GM23338 (cell line): ENCODE measurements at regions not wholly inside any gene's neighbourhood (a gene's known extent, or its start where the extent isn't known, plus 50 kb on each side); places are given as distances from the start of the nearest gene placed in this dataset.

Experiments
- ATAC-seq: fragments of 200-7000 bp; cut with Tn5 transposase; 3 replicates; pipeline ENCODE4 v1.9.1; 2020
- DNase-seq: peaks from one replicate; pipeline ENCODE4 v3.0.0-alpha.2; 2015; ENCODE audit warnings: low spot score
- H2AFZ ChIP-seq: fragments of 200-600 bp; sonication (generic); 2 replicates; pipeline ENCODE4 v1.8.0; 2016; ENCODE audit warnings: antibody characterized with exemption, mild to moderate bottlenecking, moderate library complexity
- H3F3A ChIP-seq: fragments of 200-600 bp; sonication (generic); replicated peaks from 2 replicates; pipeline ENCODE4 v1.8.0; 2017; ENCODE audit warnings: antibody characterized with exemption, mixed run types, low read depth
- H3K27ac ChIP-seq: fragments of 200-600 bp; sonication (generic); 2 replicates; pipeline ENCODE4 v1.6.1; 2016; ENCODE audit warnings: low read depth
- H3K27me3 ChIP-seq: fragments of 200-600 bp; sonication (generic); 2 replicates; pipeline ENCODE4 v1.8.0; 2016; ENCODE audit warnings: mild to moderate bottlenecking, mixed run types, moderate library complexity; ENCODE audit not compliant: insufficient read depth
- H3K36me3 ChIP-seq: fragments of 200-600 bp; sonication (generic); 2 replicates; pipeline ENCODE4 v1.8.0; 2016; ENCODE audit warnings: mild to moderate bottlenecking; ENCODE audit not compliant: insufficient read depth
- H3K4me1 ChIP-seq: fragments of 200-600 bp; sonication (generic); 2 replicates; pipeline ENCODE4 v1.8.0; 2016; ENCODE audit warnings: mild to moderate bottlenecking, moderate library complexity; ENCODE audit not compliant: insufficient read depth
- H3K4me2 ChIP-seq: fragments of 200-600 bp; sonication (generic); 2 replicates; pipeline ENCODE4 v1.7.1; 2017; ENCODE audit warnings: mixed run types
- H3K4me3 ChIP-seq: fragments of 200-600 bp; sonication (generic); 2 replicates; pipeline ENCODE4 v1.6.1; 2016; ENCODE audit warnings: mixed run types
- H3K79me2 ChIP-seq: fragments of 200-600 bp; sonication (generic); replicated peaks from 2 replicates; pipeline ENCODE4 v1.8.0; 2017; ENCODE audit warnings: mild to moderate bottlenecking; ENCODE audit not compliant: insufficient read depth
- H3K9me2 ChIP-seq: fragments of 200-600 bp; sonication (generic); 2 replicates; pipeline ENCODE4 v1.8.0; 2017; ENCODE audit not compliant: insufficient read depth
- H4K20me1 ChIP-seq: fragments of 200-600 bp; sonication (generic); replicated peaks from 2 replicates; pipeline ENCODE4 v1.8.0; 2017; ENCODE audit warnings: mild to moderate bottlenecking; ENCODE audit not compliant: insufficient read depth
- H3K27ac Mint-ChIP-seq: 2 replicates; pipeline ENCODE4 v1.8.0; 2020; ENCODE audit warnings: inconsistent platforms, mild to moderate bottlenecking, moderate library complexity, mixed read lengths
- H3K27me3 Mint-ChIP-seq: 3 replicates; pipeline ENCODE4 v1.8.0; 2022; ENCODE audit warnings: low read depth, mild to moderate bottlenecking, moderate library complexity, mixed read lengths, inconsistent platforms; ENCODE audit not compliant: insufficient read depth, poor library complexity
- H3K36me3 Mint-ChIP-seq: 3 replicates; pipeline ENCODE4 v1.8.0; 2021; ENCODE audit warnings: low read depth, mild to moderate bottlenecking, inconsistent platforms, moderate library complexity, mixed read lengths
- H3K4me1 Mint-ChIP-seq: 3 replicates; pipeline ENCODE4 v1.8.0; 2020; ENCODE audit warnings: mild to moderate bottlenecking, inconsistent platforms, mixed read lengths
- H3K4me3 Mint-ChIP-seq: 3 replicates; pipeline ENCODE4 v1.8.0; 2021; ENCODE audit warnings: moderate library complexity, mild to moderate bottlenecking, inconsistent platforms, mixed read lengths
- H3K9me3 Mint-ChIP-seq: 3 replicates; pipeline ENCODE4 v1.8.0; 2020; ENCODE audit warnings: moderate library complexity, mild to moderate bottlenecking, inconsistent platforms, mixed read lengths
- CREB1 ChIP-seq: fragments of 250-450 bp; sonication (Bioruptor Pico); IDR thresholded peaks from 2 replicates; pipeline ENCODE4 v1.5.0; 2020; ENCODE audit warnings: low read depth, mild to moderate bottlenecking, moderate library complexity
- CTCF ChIP-seq, 2 experiments: fragments of 200-600 bp in 1 of 2; sonication (generic) in 1 of 2; conservative IDR thresholded peaks; 2 replicates each; pipeline versions ENCODE4 v1.5.1 to v1.6.1; 2016 to 2017; ENCODE audit warnings: antibody characterized with exemption in 2 of 2, low read depth in 2 of 2, mild to moderate bottlenecking in 2 of 2, moderate library complexity in 1 of 2
- ETS1 ChIP-seq: IDR thresholded peaks from 2 replicates; pipeline ENCODE4 v1.6.1; 2016; ENCODE audit warnings: antibody characterized with exemption
- EZH2 ChIP-seq: fragments of 200-600 bp; sonication (generic); IDR thresholded peaks from one replicate; pipeline ENCODE4 v1.8.0; 2017; ENCODE audit warnings: antibody characterized with exemption, mild to moderate bottlenecking, low read depth; ENCODE audit not compliant: unreplicated experiment
- JUNB ChIP-seq: IDR thresholded peaks from one replicate; pipeline ENCODE4 v1.6.1; 2016; ENCODE audit warnings: antibody characterized with exemption; ENCODE audit not compliant: unreplicated experiment
- POLR2AphosphoS5 ChIP-seq: IDR thresholded peaks from 2 replicates; pipeline ENCODE4 v1.6.1; 2016; ENCODE audit warnings: antibody characterized with exemption, low read depth
- REST ChIP-seq: IDR thresholded peaks from one replicate; pipeline ENCODE4 v1.6.1; 2018; ENCODE audit warnings: antibody characterized with exemption; ENCODE audit not compliant: unreplicated experiment
- STAT1 ChIP-seq: IDR thresholded peaks from one replicate; pipeline ENCODE4 v1.6.1; 2016; ENCODE audit warnings: antibody characterized with exemption; ENCODE audit not compliant: unreplicated experiment
- ZNF462 ChIP-seq: fragments of 250-450 bp; sonication (Bioruptor Pico); IDR thresholded peaks from 2 replicates; pipeline ENCODE4 v1.5.0; 2020; ENCODE audit warnings: mild to moderate bottlenecking, moderate library complexity

- peaks cover 10% of the 10 kb centered on the region for H3K27me3 Mint-ChIP-seq
- no peaks in the 10 kb centered on the region for H3K79me2 ChIP-seq
- H3K36me3 ChIP-seq, result no peaks in the 10 kb centered on the region
- DNase-seq (no peak), ATAC-seq (no peak)
- no peak overlapping the region for H3K4me2 ChIP-seq
- no peak overlapping the region for H3K4me3 ChIP-seq
- no peak overlapping the region for H3K27ac ChIP-seq
- H3K27ac Mint-ChIP-seq, result no peak overlapping the region
- no peaks in the 10 kb centered on the region for H3K36me3 Mint-ChIP-seq
- H3K9me3 Mint-ChIP-seq, result no peaks in the 10 kb centered on the region
- no peak overlapping the region for H3K4me3 Mint-ChIP-seq
- H3K9me2 ChIP-seq, result no peaks in the 10 kb centered on the region
- H2AFZ ChIP-seq, result no peak overlapping the region
- no peaks in the 10 kb centered on the region for H3F3A ChIP-seq
- TF ChIP-seq POLR2AphosphoS5 (no peak), REST (no peak), JUNB (no peak), STAT1 (no peak), CREB1 (CRISPR knock-in tag) (no peak), EZH2 (no peak), ETS1 (no peak), ZNF462 (no peak), CTCF (conservative IDR thresholded peaks at IDR 0.05; ENCODE audit: low read depth in 2 of 2) (no peak)
- no peaks in the 10 kb centered on the region for H3K27me3 ChIP-seq
- peaks cover 2% of the 10 kb centered on the region; the same call in 2 of the 3 replicates for H3K4me1 Mint-ChIP-seq
- no peaks in the 10 kb centered on the region for H4K20me1 ChIP-seq
- no peaks in the 10 kb centered on the region for H3K4me1 ChIP-seq
These were observed 259.7 kb upstream of the TLE3 start for GRCh38 chr15:70357453-70357852.
